SK-N-MC (cell line): ENCODE measurements at regions not wholly inside any gene's neighbourhood (a gene's known extent, or its start where the extent isn't known, plus 50 kb on each side); places are given as distances from the start of the nearest gene placed in this dataset.
A peak's percentile ranks its signal among the peaks of the same experiment; 100 is the strongest.

Experiments
- DNase-seq: peaks from one replicate; pipeline ENCODE4 v3.0.0-alpha.2; 2011; ENCODE audit warnings: low read depth, low spot score
- H3K27ac ChIP-seq: fragments of 200-600 bp; sonication (generic); 2 replicates; pipeline ENCODE4 v1.5.1; 2016; ENCODE audit warnings: mixed run types
- H3K36me3 ChIP-seq: fragments of 200-600 bp; sonication (generic); 2 replicates; pipeline ENCODE4 v1.6.1; 2017; ENCODE audit warnings: antibody characterized with exemption, low read length, mixed read lengths; ENCODE audit not compliant: insufficient read depth
- H3K4me3 ChIP-seq: fragments of 200-600 bp; sonication (generic); 2 replicates; pipeline ENCODE4 v1.5.1; 2016
- H3K9ac ChIP-seq: fragments of 200-600 bp; sonication (generic); 2 replicates; pipeline ENCODE4 v1.8.0; 2017; ENCODE audit warnings: mixed run types, mixed read lengths; ENCODE audit not compliant: insufficient read length
- H3K9me3 ChIP-seq: fragments of 200-600 bp; sonication (generic); 2 replicates; pipeline ENCODE4 v1.6.1; 2017; ENCODE audit warnings: low read depth, mild to moderate bottlenecking, antibody characterized with exemption, low read length, moderate library complexity, mixed read lengths
- EZH2 ChIP-seq: fragments of 200-600 bp; sonication (generic); IDR thresholded peaks from one replicate; pipeline ENCODE4 v1.6.1; 2017; ENCODE audit warnings: antibody characterized with exemption
- FOXP2 ChIP-seq: optimal IDR thresholded peaks from 2 replicates; pipeline ENCODE3; 2011; ENCODE audit warnings: mild to moderate bottlenecking, moderate library complexity; ENCODE audit not compliant: insufficient read depth; ENCODE audit errors: extremely low read length, control extremely low read depth
- POLR2AphosphoS5 ChIP-seq: IDR thresholded peaks from 2 replicates; pipeline ENCODE4 v1.6.1; 2012; ENCODE audit warnings: mild to moderate bottlenecking, low read depth, low read length, borderline replicate concordance

DNA sequence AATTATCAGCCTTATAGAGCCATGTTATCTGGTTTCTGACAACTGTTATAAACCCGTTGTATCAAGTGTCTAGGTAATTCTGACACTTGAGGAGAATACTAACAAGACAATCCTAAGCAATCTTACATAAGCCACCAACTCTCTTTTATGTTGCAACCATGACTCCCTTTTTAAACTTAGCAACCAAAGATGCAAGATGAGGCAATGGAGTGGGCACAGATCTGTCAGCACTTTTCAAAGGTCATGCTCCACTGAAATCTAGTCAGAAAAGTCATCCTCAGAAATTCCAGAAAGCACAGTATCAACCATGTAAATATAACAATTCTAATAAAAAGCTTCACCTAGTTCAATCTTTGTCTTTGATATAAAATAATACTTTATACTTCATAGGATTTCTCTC, 77.0 kb upstream of the SEMA3A start:
- no peak overlapping the region for H3K27ac ChIP-seq
- H3K9ac ChIP-seq = no peak overlapping the region
- H3K9me3 ChIP-seq = no peaks in the 10 kb centered on the region
- no peak for DNase-seq
- no peak overlapping the region for H3K4me3 ChIP-seq
- no peaks in the 10 kb centered on the region for H3K36me3 ChIP-seq
- TF ChIP-seq FOXP2 (no peak), POLR2AphosphoS5 (no peak), EZH2 (no peak)

DNA sequence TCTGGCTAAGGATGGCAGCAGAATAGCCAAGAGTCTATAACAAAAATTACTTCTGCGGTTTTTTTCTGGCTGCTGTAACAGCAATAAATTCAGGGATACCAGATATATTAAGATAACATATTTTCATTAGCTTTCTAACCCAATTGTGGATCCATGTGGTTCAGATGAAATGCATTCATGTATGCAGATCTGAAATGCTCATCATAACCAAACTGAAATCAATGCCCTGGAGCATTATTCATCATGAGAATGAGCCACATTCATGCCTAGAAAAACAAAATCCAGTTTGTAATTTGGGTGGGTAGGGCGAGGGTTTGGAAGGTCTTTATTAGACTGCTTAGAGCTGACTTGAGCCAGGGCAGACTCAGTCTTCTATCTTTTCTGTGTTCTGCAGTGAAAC, 69.8 kb upstream of the SEMA3A start:
- H3K9me3 ChIP-seq = no peaks in the 10 kb centered on the region
- peak; percentile 79 for DNase-seq
- peak overlapping the region; percentile 45; the same call in 1 of the 2 replicates for H3K27ac ChIP-seq
- peak overlapping the region; percentile 53 for H3K4me3 ChIP-seq
- H3K9ac ChIP-seq = no peak overlapping the region
- H3K36me3 ChIP-seq = no peaks in the 10 kb centered on the region
- TF ChIP-seq EZH2 = no peak
- TF ChIP-seq FOXP2 = peak; percentile 73

DNA sequence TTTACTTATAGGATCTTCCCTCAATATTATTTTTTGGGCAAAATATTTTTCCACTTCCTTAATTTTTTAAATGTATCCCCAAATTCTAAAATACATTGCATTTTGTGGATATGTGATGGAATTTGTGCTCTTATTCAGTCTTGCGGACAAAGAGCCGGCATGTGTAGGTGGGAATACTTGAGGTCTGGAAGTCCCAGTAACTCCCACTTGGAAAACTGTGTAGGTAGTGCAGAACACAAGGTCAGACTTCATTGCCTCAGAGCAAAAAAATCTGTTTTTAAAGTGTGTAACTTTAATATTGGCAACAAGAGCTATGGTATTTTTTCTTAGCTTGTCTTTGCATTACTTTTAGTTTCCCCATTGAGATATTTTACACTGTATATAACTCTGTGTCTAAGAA, 68.5 kb upstream of the SEMA3A start:
- Histone ChIP-seq H3K9me3 (no peaks in the 10 kb centered on the region), H3K9ac (no peak overlapping the region), H3K27ac (no peak overlapping the region), H3K4me3 (no peak overlapping the region), H3K36me3 (no peaks in the 10 kb centered on the region)
- TF ChIP-seq FOXP2 (no peak), POLR2AphosphoS5 (no peak), EZH2 (no peak)
- DNase-seq = no peak

DNA sequence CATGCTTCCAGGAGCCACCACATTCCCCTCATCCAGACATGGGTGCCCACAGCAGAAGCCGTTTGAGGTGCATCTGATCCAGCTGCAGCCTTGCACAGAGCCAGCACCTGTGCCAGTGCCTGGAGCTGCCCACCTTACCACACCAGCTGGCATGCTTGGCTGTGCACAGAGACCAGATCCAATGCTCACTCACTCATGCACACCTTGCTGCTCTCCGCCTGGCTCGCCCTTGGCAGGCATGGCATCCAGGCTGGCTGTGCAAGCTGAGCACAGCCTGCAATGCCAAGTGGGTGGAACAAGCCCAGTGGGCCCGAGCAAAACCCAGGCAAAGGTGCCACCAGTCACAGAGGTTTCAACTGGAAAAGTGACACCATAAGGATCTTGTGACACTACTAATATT, 66.9 kb upstream of the SEMA3A start:
- Histone ChIP-seq H3K9me3 (no peaks in the 10 kb centered on the region), H3K4me3 (no peak overlapping the region), H3K27ac (no peak overlapping the region), H3K36me3 (no peaks in the 10 kb centered on the region), H3K9ac (no peak overlapping the region)
- TF ChIP-seq FOXP2 (no peak), EZH2 (no peak), POLR2AphosphoS5 (no peak)
- no peak for DNase-seq

DNA sequence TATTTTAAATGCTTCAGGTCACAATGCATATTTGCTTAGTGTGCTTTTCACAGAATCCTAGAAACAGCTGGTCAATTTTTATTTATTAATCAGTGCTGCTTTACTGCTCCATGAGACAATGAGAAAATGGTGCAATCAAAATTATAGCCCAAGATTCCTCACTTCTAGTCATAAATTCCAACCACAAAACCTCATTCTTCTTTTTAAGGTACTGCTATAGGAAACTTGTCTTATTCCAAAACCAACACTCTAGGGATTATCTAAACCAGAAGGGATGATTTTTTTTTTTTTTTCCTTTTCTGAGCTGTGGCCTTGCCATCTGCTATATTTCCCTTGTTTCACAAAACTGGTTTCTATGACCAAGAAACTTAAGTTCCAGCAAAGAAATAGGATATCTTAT, 64.0 kb upstream of the SEMA3A start:
- DNase-seq = no peak
- Histone ChIP-seq H3K4me3 (no peak overlapping the region), H3K27ac (no peak overlapping the region), H3K9me3 (no peaks in the 10 kb centered on the region), H3K36me3 (no peaks in the 10 kb centered on the region), H3K9ac (no peak overlapping the region)
- TF ChIP-seq EZH2 (no peak), FOXP2 (no peak), POLR2AphosphoS5 (no peak)

DNA sequence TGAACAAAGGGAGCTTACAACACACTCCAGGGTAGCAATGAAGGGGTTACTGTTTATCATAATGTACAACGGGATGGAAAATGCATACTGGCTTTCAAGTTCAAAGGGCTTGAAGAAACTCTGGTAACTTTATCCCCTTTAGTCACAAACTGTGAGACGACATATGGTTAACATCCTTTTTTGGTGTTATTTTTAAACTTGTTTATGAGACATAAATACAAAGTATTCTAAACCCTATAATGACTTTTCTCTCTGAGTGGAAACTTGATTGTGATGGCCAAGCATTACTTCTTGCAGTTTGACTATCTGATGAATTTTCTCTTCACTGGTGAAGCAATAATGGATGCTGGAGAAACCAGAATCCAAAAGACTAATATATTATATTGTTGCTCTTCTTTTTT, 62.0 kb upstream of the SEMA3A start:
- H3K9me3 ChIP-seq = no peaks in the 10 kb centered on the region
- no peak overlapping the region for H3K9ac ChIP-seq
- H3K36me3 ChIP-seq = no peaks in the 10 kb centered on the region
- TF ChIP-seq EZH2 (no peak), POLR2AphosphoS5 (no peak), FOXP2 (no peak)
- H3K27ac ChIP-seq = no peak overlapping the region
- no peak for DNase-seq
- H3K4me3 ChIP-seq = no peak overlapping the region

DNA sequence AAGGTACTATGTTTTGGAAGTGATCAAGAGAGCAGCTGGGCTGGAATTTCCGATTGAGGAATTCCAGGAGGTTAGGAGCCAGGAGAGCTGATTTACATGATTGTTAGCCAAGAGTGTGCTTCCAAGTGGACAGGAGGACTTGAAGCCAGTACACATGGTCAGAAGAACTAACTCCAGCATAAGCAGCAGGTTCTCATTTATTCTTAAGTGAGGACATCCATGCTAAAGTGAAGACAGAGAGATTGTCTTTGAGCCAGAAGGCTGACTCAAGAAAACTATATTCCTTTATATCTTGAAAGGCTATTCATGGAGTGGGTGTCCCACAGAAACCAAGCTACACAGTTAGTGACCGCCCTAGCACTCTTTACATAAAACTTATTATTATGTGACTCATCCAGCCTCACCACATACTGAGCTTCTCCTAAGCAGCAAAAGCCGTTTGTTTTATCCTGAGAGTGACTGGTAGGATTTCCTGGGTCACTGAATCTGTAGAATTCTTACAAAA, 56.7 kb upstream of the SEMA3A start:
- Histone ChIP-seq H3K9me3 (no peaks in the 10 kb centered on the region), H3K4me3 (no peak overlapping the region), H3K9ac (no peak overlapping the region), H3K27ac (no peak overlapping the region), H3K36me3 (no peaks in the 10 kb centered on the region)
- DNase-seq = no peak
- TF ChIP-seq FOXP2 = no peak
- no peak for TF ChIP-seq EZH2
- no peak for TF ChIP-seq POLR2AphosphoS5

DNA sequence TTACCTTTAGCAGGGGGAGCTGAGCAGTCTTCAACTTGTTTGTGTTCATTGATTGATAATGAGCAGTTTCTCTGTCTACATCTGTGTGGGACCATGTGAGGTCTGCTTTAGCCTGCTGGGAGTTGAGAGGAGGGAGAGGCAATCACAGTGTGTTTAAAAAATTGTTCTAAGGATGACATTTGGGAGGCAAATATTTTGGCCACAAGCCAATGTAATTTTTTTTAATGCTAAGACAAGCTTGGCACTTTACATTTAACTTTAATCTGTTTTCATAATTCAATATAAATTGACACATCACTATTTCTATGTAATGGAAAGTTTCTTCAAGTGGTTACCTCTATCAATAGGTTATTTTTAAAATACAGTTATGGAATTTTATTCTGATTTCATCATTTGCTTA, 55.9 kb upstream of the SEMA3A start:
- no peak overlapping the region for H3K4me3 ChIP-seq
- H3K9me3 ChIP-seq = no peaks in the 10 kb centered on the region
- DNase-seq = no peak
- H3K9ac ChIP-seq = no peak overlapping the region
- no peaks in the 10 kb centered on the region for H3K36me3 ChIP-seq
- no peak overlapping the region for H3K27ac ChIP-seq
- no peak for TF ChIP-seq POLR2AphosphoS5
- no peak for TF ChIP-seq FOXP2
- no peak for TF ChIP-seq EZH2

DNA sequence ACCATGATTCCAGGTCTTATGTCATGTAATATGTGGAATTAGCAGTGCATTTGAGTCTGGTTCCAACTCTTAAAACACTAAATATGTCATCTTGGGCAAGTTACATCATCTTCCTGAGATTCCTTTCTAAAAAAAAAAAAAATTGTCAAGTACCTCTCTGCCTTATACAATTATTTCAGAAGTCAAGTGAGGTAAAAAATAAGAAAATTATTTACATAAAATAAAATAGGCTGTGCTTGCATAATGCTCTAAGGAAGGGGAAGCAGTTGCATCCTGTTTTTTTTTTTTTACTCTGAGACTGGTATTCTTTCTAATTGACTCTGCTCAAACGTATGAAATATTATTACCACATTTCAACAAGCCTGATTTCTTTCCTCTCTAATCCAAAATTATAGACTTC, 55.1 kb upstream of the SEMA3A start:
- DNase-seq = no peak
- no peaks in the 10 kb centered on the region for H3K36me3 ChIP-seq
- no peak overlapping the region for H3K4me3 ChIP-seq
- H3K9ac ChIP-seq = no peak overlapping the region
- no peak overlapping the region for H3K27ac ChIP-seq
- TF ChIP-seq EZH2 (no peak), POLR2AphosphoS5 (no peak), FOXP2 (no peak)
- H3K9me3 ChIP-seq = no peaks in the 10 kb centered on the region
